ENCODE measurements at regions not wholly inside any gene's neighbourhood (a gene's known extent, or its start where the extent isn't known, plus 50 kb on each side); places are given as distances from the start of the nearest gene placed in this dataset.

- H3K4me3 ChIP-seq: no peak overlapping the region
Observed at GRCh38 chr10:4061441-4061951, 276.5 kb upstream of the KLF6 start.

GRCh38 chr10:4059471-4060138 lies 274.6 kb upstream of the KLF6 start:
- Histone ChIP-seq H4K20me1 (ENCODE audit: insufficient read depth) (no peaks in the 10 kb centered on the region), H3K27me3 (ENCODE audit: insufficient read depth, low read depth) (no peaks in the 10 kb centered on the region), H3K4me1 (replicated peaks; ENCODE audit: insufficient read depth) (no peaks in the 10 kb centered on the region; the same call in none of the 2 replicates), H3K9me2 (ENCODE audit: insufficient read depth) (no peaks in the 10 kb centered on the region), H3K4me3 (no peak overlapping the region), H3K27ac (no peak overlapping the region), H3K79me2 (ENCODE audit: low read depth) (no peaks in the 10 kb centered on the region), H3K36me3 (ENCODE audit: low read depth) (no peaks in the 10 kb centered on the region), H2AFZ (no peak overlapping the region), H3K9me3 (ENCODE audit: insufficient read depth, low read depth) (no peaks in the 10 kb centered on the region), H3K4me2 (no peak overlapping the region), H3F3A (ENCODE audit: insufficient read depth, low read depth) (no peaks in the 10 kb centered on the region)
- intact Hi-C loops (cut with micrococcal nuclease; ENCODE audit: unreplicated experiment): loop anchor here (10.0 kb wide), 2 partner anchors 275 to 705 kb away; partner anchors contain the start of gene KLF6
- DNase-seq: no peak
- CTCF ChIA-PET: no interaction called here
- POLR2A ChIA-PET (ENCODE audit: unreplicated experiment): no interaction called here
- TF ChIP-seq EZH2 (IDR thresholded peaks at IDR 0.05; ENCODE audit: low read depth) (no peak), CTCF (conservative IDR thresholded peaks at IDR 0.05) (no peak)
- no TSS peak for BruUV-seq (replicated peaks)

More at GRCh38 chr10:4061441-4061951, 276.5 kb upstream of the KLF6 start:
- POLR2A ChIA-PET (ENCODE audit: unreplicated experiment): interaction anchor here (0.5 kb wide), 1 partner anchor 602 kb away, joined by 3 read pairs; no protein-coding TSS in a partner anchor
- no peaks in the 10 kb centered on the region for H3K9me3 ChIP-seq (ENCODE audit: insufficient read depth, low read depth)
- no peaks in the 10 kb centered on the region for H3K27me3 ChIP-seq (ENCODE audit: insufficient read depth, low read depth)
- DNase-seq: no peak
- H2AFZ ChIP-seq: no peak overlapping the region
- no peak overlapping the region for H3K4me2 ChIP-seq
- no peaks in the 10 kb centered on the region for H3F3A ChIP-seq (ENCODE audit: insufficient read depth, low read depth)
- no peak overlapping the region for H3K27ac ChIP-seq
- no TSS peak for BruUV-seq (replicated peaks)
- no peaks in the 10 kb centered on the region for H3K9me2 ChIP-seq (ENCODE audit: insufficient read depth)
- CTCF ChIA-PET: no interaction called here
- H3K36me3 ChIP-seq (ENCODE audit: low read depth): no peaks in the 10 kb centered on the region
- TF ChIP-seq EZH2 (IDR thresholded peaks at IDR 0.05; ENCODE audit: low read depth) (no peak), CTCF (conservative IDR thresholded peaks at IDR 0.05) (no peak)
- no peaks in the 10 kb centered on the region for H3K79me2 ChIP-seq (ENCODE audit: low read depth)
- intact Hi-C loops (cut with micrococcal nuclease; ENCODE audit: unreplicated experiment): loop anchor here (10.0 kb wide), 1 partner anchor 277 kb away; the partner anchor contains the start of gene KLF6
- H3K4me1 ChIP-seq (replicated peaks; ENCODE audit: insufficient read depth): no peaks in the 10 kb centered on the region; the same call in none of the 2 replicates
- no peaks in the 10 kb centered on the region for H4K20me1 ChIP-seq (ENCODE audit: insufficient read depth)

- H3K4me1 ChIP-seq (replicated peaks; ENCODE audit: insufficient read depth): no peaks in the 10 kb centered on the region; the same call in none of the 2 replicates
- no peaks in the 10 kb centered on the region for H3K27me3 ChIP-seq (ENCODE audit: insufficient read depth, low read depth)
- H3K9me3 ChIP-seq (ENCODE audit: insufficient read depth, low read depth): no peaks in the 10 kb centered on the region
- H3K36me3 ChIP-seq (ENCODE audit: low read depth): no peaks in the 10 kb centered on the region
- H2AFZ ChIP-seq: no peak overlapping the region
- ChIA-PET POLR2A (ENCODE audit: unreplicated experiment) (no interaction called here), CTCF (no interaction called here)
- no peaks in the 10 kb centered on the region for H3K9me2 ChIP-seq (ENCODE audit: insufficient read depth)
- no TSS peak for BruUV-seq (replicated peaks)
- DNase-seq: no peak
- H3K4me2 ChIP-seq: no peak overlapping the region
- no peak overlapping the region for H3K4me3 ChIP-seq
- no peak overlapping the region for H3K27ac ChIP-seq
- intact Hi-C loops (cut with micrococcal nuclease; ENCODE audit: unreplicated experiment): loop anchor here (10.0 kb wide), 1 partner anchor 706 kb away; no protein-coding TSS in a partner anchor
- H4K20me1 ChIP-seq (ENCODE audit: insufficient read depth): no peaks in the 10 kb centered on the region
- TF ChIP-seq EZH2 (IDR thresholded peaks at IDR 0.05; ENCODE audit: low read depth) (no peak), CTCF (conservative IDR thresholded peaks at IDR 0.05) (no peak)
- no peaks in the 10 kb centered on the region for H3K79me2 ChIP-seq (ENCODE audit: low read depth)
- no peaks in the 10 kb centered on the region for H3F3A ChIP-seq (ENCODE audit: insufficient read depth, low read depth)
Observed at GRCh38 chr10:4058514-4059029, 273.6 kb upstream of the KLF6 start.
